NB4 (cell line): ENCODE measurements at regions not wholly inside any gene's neighbourhood (a gene's known extent, or its start where the extent isn't known, plus 50 kb on each side); places are given as distances from the start of the nearest gene placed in this dataset.

ENCODE experiments used
- CTCF ChIP-seq: IDR thresholded peaks from one replicate; pipeline ENCODE4 v1.5.1; 2012; ENCODE audit warnings: low read depth, low read length
- MAX ChIP-seq: IDR thresholded peaks from 2 replicates; pipeline ENCODE4 v1.6.1; 2011; ENCODE audit warnings: low read depth, low read length

DNA sequence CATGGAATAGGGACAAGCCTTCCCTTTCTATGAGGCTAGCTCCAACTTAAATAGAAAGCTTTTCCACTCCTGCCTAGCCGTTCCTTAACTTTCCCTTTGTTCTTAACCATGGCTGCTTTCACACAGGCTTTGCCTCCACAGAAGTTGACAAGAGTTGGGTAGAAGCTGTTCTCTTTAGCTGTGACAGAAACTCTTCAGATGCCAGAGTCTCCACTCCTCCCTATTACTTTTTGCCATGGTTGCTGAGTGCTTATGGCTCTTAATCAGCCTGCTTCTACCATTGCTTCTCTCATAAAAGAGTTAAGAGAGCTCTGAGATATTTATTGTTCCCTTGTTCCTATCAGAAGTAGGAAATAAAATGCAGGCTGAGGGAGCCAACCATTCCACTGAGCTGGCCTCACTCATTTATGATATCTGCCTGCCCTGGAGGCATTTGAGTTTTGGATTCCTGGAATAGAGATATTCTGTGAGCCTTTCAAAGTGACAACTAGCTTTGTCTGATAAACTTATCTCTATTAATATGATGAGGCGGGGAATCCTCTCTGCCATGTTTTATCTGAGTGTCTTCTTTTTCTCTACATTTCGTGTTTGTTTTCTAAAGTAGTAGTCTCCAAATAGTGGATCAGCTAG, 162.6 kb downstream of the DMAC1 start:
- TF ChIP-seq CTCF (no peak), MAX (no peak)
